ENCODE measurements at regions not wholly inside any gene's neighbourhood (a gene's known extent, or its start where the extent isn't known, plus 50 kb on each side); places are given as distances from the start of the nearest gene placed in this dataset.

- ChIA-PET POLR2A (no interaction called here), CTCF (no interaction called here)
- TF ChIP-seq, protein P1, sequence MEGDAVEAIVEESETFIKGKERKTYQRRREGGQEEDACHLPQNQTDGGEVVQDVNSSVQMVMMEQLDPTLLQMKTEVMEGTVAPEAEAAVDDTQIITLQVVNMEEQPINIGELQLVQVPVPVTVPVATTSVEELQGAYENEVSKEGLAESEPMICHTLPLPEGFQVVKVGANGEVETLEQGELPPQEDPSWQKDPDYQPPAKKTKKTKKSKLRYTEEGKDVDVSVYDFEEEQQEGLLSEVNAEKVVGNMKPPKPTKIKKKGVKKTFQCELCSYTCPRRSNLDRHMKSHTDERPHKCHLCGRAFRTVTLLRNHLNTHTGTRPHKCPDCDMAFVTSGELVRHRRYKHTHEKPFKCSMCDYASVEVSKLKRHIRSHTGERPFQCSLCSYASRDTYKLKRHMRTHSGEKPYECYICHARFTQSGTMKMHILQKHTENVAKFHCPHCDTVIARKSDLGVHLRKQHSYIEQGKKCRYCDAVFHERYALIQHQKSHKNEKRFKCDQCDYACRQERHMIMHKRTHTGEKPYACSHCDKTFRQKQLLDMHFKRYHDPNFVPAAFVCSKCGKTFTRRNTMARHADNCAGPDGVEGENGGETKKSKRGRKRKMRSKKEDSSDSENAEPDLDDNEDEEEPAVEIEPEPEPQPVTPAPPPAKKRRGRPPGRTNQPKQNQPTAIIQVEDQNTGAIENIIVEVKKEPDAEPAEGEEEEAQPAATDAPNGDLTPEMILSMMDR (IDR thresholded peaks at IDR 0.05; ENCODE audit: control extremely low read depth, extremely low read depth, low read depth, missing control alignments): no peak
- no peak for DNase-seq (ENCODE audit: extremely low spot score)
These were observed 467.2 kb upstream of the ARGLU1 start for GRCh38 chr13:107035186-107035585.

DNA sequence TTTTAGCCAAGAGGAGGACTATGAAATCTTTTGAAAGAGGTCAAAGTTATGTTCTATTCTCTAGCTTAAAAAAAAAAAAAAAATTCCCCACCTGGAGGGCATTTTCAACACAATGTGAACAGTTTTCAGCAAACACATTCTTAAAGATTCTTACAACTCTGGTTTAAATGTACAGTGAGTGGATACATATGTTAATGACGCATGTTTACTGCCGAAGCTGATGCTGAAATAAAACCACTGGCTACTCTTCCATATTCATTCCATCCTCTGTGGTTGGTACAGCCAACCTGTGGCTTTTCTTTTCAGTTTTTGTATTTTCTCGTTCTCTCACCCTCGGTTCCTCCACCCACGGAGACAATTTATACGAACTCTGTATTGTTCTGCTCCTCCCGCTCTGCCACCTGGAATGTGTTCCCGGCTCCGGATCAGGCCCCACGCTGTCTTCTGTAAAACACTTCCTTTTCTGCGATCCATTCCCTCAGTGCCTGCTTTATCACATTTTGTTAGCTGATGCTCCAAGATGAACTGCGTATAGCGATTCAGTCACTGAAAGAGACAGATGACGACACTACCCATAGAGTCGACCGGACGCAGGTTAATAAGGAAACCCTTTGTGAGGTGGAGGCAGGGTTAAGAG lies 466.4 kb upstream of the ARGLU1 start:
- CTCF ChIA-PET: no interaction called here
- POLR2A ChIA-PET: interaction anchor here (0.7 kb wide), 1 partner anchor 1764 kb away, joined by 4 read pairs; no protein-coding TSS in a partner anchor

DNA sequence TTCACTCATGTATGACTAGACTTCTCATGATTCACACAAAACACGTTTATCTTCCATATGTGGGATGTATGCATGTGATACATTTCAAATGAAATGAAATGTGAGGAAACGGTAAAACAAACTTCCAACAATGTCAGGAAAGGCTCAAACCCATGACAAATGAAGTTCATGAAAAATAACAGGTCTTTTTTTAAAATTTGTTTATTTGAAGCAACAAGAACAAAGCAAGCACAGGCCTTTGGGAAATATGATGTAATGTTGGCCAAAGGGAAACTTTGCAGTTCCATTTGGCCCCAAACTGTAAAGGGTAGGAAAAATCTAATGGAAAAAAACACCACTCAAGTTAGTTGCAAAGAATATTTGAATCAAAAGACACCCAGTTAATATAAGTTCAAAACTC lies 463.8 kb upstream of the ARGLU1 start:
- ChIA-PET CTCF (no interaction called here), POLR2A (no interaction called here)
- no peak for DNase-seq (ENCODE audit: extremely low spot score)
- TF ChIP-seq, protein P1 (IDR thresholded peaks at IDR 0.05; ENCODE audit: control extremely low read depth, extremely low read depth, low read depth, missing control alignments): no peak

More for the DNA sequence above, 466.4 kb upstream of the ARGLU1 start:
- TF ChIP-seq, protein P1 (IDR thresholded peaks at IDR 0.05; ENCODE audit: control extremely low read depth, extremely low read depth, low read depth, missing control alignments): no peak
- no peak for DNase-seq (ENCODE audit: extremely low spot score)

GRCh38 chr13:107028751-107029150 lies 460.8 kb upstream of the ARGLU1 start:
- TF ChIP-seq, protein P1 (IDR thresholded peaks at IDR 0.05; ENCODE audit: control extremely low read depth, extremely low read depth, low read depth, missing control alignments): no peak
- ChIA-PET CTCF (no interaction called here), POLR2A (no interaction called here)
- no peak for DNase-seq (ENCODE audit: extremely low spot score)

GRCh38 chr13:107025991-107026390 lies 458.1 kb upstream of the ARGLU1 start:
- ChIA-PET POLR2A (no interaction called here), CTCF (interaction anchor here (0.7 to 1.1 kb wide), 4 partner anchors 8 to 20 kb away, joined by 3 to 4 read pairs (median 4); no protein-coding TSS in a partner anchor)
- DNase-seq (ENCODE audit: extremely low spot score): no peak
- TF ChIP-seq, protein P1 (IDR thresholded peaks at IDR 0.05; ENCODE audit: control extremely low read depth, extremely low read depth, low read depth, missing control alignments): no peak

GRCh38 chr13:107023335-107023734 lies 455.4 kb upstream of the ARGLU1 start:
- CTCF ChIA-PET: no interaction called here
- TF ChIP-seq, protein P1 (IDR thresholded peaks at IDR 0.05; ENCODE audit: control extremely low read depth, extremely low read depth, low read depth, missing control alignments): no peak
- no peak for DNase-seq (ENCODE audit: extremely low spot score)
- POLR2A ChIA-PET: no interaction called here
